ENCODE measurements at regions not wholly inside any gene's neighbourhood (a gene's known extent, or its start where the extent isn't known, plus 50 kb on each side); places are given as distances from the start of the nearest gene placed in this dataset.

DNA sequence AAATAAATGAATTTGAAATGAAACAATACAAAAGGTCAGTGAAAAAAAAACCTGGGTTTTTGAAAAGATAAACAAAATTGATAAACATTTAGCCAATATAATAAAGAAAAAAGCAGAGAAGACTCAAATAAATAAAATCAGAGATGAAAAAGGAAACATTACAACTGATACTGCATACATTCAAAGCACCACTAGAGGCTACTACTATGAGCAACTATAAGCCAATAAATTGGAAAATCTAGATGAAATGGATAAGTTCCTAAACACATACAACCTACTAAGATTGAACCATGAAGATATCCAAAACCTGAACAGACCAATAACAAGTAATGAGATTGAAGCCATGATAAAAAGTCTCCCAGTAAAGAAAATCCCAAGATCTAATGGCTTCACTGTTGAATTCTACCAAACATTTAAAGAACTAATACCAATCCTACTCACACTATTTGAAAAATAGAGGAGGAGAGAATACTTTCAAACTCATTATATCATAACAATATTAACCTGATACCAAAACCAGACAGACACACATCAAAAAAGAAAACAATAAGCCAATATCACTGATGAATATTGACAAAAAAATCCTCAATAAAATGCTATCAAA lies 80.8 kb upstream of the CERS6 start:
- no peak overlapping the region for H3K4me3 ChIP-seq (ENCODE audit: low read length)
- TF ChIP-seq, protein P1, sequence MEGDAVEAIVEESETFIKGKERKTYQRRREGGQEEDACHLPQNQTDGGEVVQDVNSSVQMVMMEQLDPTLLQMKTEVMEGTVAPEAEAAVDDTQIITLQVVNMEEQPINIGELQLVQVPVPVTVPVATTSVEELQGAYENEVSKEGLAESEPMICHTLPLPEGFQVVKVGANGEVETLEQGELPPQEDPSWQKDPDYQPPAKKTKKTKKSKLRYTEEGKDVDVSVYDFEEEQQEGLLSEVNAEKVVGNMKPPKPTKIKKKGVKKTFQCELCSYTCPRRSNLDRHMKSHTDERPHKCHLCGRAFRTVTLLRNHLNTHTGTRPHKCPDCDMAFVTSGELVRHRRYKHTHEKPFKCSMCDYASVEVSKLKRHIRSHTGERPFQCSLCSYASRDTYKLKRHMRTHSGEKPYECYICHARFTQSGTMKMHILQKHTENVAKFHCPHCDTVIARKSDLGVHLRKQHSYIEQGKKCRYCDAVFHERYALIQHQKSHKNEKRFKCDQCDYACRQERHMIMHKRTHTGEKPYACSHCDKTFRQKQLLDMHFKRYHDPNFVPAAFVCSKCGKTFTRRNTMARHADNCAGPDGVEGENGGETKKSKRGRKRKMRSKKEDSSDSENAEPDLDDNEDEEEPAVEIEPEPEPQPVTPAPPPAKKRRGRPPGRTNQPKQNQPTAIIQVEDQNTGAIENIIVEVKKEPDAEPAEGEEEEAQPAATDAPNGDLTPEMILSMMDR (conservative IDR thresholded peaks at IDR 0.05; ENCODE audit: low read length) = peak; percentile 65
- peak; percentile 12 for DNase-seq (ENCODE audit: low read depth)

DNA sequence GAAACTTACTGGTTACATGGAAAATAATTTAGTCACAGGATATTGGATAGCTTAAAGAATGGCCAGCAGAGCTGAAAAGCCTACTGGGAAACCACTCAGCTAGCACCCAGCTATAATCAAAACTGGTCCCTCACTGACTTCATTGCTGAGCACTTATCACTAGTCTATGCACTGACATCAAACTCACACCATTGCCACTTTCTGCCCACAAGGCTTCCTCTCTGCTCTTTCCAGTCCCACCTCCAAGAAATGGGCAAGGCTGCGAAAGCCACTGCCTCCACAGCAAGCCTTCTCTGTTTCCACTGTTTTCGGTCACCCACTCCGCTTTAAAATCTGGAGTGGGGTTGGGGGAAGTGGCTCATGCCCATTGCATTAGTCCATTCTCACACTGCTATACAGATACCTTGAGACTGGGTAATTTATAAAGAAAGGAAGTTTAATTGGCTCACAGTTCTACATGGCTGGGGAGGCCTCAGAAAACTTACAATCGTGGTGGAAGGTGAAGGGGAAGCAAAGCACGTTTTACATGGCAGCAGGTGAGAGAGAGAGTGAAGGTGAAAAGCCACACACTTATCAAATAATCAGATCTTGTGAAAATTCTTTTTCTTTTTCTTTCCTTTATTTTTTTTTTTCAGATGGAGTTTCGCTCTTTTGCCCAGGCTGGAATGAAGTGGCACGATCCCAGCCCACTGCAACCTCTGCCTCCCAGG lies 77.0 kb upstream of the CERS6 start:
- TF ChIP-seq, protein P1 (conservative IDR thresholded peaks at IDR 0.05; ENCODE audit: low read length) = no peak
- H3K4me3 ChIP-seq (ENCODE audit: low read length) = no peak overlapping the region
- no peak for DNase-seq (ENCODE audit: low read depth)

DNA sequence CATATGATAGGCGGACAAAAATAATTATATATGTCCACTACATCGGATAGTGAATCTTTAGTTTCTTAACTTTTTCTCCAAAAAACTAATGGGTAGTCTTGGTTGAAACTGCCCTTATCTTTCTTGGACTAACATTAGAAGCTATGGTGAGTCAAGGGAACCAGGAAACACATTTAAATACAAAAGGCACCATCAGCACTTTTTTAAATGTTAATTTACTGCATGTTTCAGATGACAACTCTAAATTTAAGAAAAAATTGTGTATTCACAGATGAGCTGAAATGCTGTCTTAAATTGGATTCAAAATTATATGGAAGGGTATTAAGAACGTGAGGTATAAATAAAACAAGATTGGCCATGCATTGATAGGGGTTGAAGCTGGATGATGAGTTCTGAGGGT lies 75.6 kb upstream of the CERS6 start:
- H3K4me3 ChIP-seq (ENCODE audit: low read length) = no peak overlapping the region
- TF ChIP-seq, protein P1 (conservative IDR thresholded peaks at IDR 0.05; ENCODE audit: low read length) = no peak
- no peak for DNase-seq (ENCODE audit: low read depth)

DNA sequence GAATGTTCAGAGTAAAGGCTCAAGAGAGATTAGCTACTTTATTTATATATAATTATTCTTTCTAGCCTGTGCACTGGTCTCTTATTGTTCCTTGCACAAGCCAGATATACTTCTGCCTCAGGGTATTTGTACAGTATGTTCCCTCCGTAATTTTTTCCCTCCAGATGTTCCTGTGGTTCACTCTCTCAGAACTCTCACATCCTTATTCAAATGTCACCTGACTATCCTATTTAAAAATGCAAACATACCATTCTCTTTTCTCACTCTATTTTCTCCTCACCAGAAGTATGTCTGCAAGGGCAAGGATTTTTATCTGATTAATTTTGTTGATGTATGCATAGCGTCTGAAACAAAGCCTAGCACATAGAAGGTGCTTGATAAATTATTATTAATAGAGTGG lies 64.0 kb upstream of the CERS6 start:
- TF ChIP-seq, protein P1 (conservative IDR thresholded peaks at IDR 0.05; ENCODE audit: low read length) = no peak
- no peak for DNase-seq (ENCODE audit: low read depth)
- no peak overlapping the region for H3K4me3 ChIP-seq (ENCODE audit: low read length)

DNA sequence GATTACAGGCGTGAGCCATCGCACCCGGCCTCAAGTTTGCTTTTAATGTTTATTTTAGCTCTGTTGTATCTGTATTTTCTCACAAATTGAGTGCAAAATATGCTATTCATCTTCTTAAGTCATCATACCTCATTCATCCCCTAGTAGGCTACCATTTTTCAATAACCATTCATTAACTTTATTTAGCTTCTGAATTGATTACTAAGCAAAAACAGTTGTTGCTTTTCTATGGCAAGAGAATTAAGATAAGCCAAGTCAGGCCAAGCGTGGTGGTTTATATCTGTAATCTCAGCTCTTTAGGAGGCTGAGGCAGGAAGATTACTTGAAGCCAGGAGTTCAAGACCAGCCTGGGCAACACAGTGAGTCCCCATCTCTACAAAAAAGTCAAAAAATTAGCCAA lies 63.3 kb upstream of the CERS6 start:
- DNase-seq (ENCODE audit: low read depth) = no peak
- TF ChIP-seq, protein P1 (conservative IDR thresholded peaks at IDR 0.05; ENCODE audit: low read length) = no peak
- H3K4me3 ChIP-seq (ENCODE audit: low read length) = no peak overlapping the region

DNA sequence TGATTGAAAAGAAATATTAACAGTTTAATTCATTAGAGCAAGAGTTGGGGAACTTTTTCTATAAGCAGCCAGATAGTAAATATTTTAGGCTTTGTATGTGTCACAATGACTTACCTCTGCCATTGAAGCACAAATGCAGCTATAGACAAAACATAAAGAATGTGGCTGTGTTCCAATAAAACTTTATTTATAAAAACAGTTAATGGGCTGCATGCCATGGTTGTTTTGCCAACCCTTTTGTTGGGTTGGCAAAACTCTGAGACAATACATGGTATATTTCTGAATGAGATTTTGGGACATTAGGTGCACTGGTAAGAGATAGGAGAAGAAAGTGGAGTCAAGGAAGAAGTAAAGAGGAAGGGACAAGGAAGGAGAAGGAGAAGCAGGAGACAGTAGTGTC lies 61.8 kb upstream of the CERS6 start:
- TF ChIP-seq, protein P1 (conservative IDR thresholded peaks at IDR 0.05; ENCODE audit: low read length) = no peak
- no peak overlapping the region for H3K4me3 ChIP-seq (ENCODE audit: low read length)
- DNase-seq (ENCODE audit: low read depth) = no peak

DNA sequence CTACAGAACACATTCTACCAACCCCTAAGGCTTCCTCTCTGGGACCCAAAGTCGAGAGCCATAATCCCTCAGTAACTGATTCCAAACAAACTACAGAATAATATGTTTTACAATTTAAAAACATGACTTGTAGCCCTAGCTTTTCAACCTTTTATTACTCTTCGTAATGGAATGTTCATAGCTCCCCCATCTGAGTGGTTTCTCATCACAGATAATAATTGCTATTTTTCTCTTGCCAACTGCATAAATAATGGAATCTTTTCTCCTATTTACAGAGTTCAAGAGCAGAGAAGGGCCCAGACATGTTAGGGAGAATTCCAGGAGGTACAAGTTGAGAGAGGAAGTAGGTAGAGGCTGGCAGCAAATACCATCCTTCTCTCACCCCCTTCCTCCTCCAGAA lies 59.9 kb upstream of the CERS6 start:
- no peak for DNase-seq (ENCODE audit: low read depth)
- TF ChIP-seq, protein P1 (conservative IDR thresholded peaks at IDR 0.05; ENCODE audit: low read length) = no peak
- H3K4me3 ChIP-seq (ENCODE audit: low read length) = no peak overlapping the region

All from AG10803 (cell line).